ENCODE measurements at regions not wholly inside any gene's neighbourhood (a gene's known extent, or its start where the extent isn't known, plus 50 kb on each side); places are given as distances from the start of the nearest gene placed in this dataset.

- no peaks in the 10 kb centered on the region for H3K36me3 ChIP-seq (replicated peaks in 1 of 2)
- H3K27me3 ChIP-seq, result peaks cover 10% of the 10 kb centered on the region
- H3K4me1 ChIP-seq (replicated peaks in 1 of 2), result no peaks in the 10 kb centered on the region
- H3K9me3 ChIP-seq (replicated peaks in 1 of 3), result no peaks in the 10 kb centered on the region
- TF ChIP-seq POLR2A (IDR thresholded peaks at IDR 0.05) (no peak), CTCF (IDR thresholded peaks at IDR 0.05) (no peak)
- intact Hi-C loops (cut with DNase I), result no loop called here
- H3K4me3 ChIP-seq, result no peak overlapping the region
- H3K27ac ChIP-seq, result no peak overlapping the region
- 86 to 89% (median 87%) methylated on average over 3 of the region's 3 CpGs for WGBS, 4 donors
- DNase-seq, result no peak
Observed at GRCh38 chr6:28664870-28665396, 139.3 kb downstream of the GPX5 start.

DNA sequence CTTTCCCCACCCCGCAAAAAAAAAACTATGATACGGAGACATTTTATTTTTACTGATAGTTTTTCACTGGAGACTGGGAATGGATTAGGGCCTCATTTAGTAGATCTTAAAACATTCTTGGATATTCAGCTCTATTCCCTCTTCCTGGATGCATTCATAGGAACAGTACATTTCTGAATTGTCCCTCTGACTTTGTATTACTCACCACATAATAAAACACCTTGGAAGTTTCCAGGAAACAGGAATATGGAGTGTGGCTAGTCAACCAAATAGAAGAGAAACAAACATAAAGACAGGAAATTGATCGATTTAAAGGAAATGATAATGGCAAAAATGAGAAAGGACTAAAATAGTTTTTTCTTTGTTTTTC is 147.7 kb downstream of the GPX5 start:
- Histone ChIP-seq H3K4me3 (no peak overlapping the region), H3K36me3 (replicated peaks in 1 of 2) (no peaks in the 10 kb centered on the region), H3K9me3 (replicated peaks in 1 of 3) (no peaks in the 10 kb centered on the region), H3K27me3 (peaks cover 26% of the 10 kb centered on the region), H3K4me1 (replicated peaks in 1 of 2) (peaks cover 0 to 9% of the 10 kb centered on the region in 2 donors), H3K27ac (no peak overlapping the region)
- TF ChIP-seq POLR2A (IDR thresholded peaks at IDR 0.05) (no peak), CTCF (IDR thresholded peaks at IDR 0.05) (no peak)
- 62 to 66% (median 63%) methylated on average over 3 of the region's 3 CpGs for WGBS, 4 donors
- no peak for DNase-seq
- intact Hi-C loops (cut with DNase I), result no loop called here

- H3K9me3 ChIP-seq (replicated peaks in 1 of 3), result no peaks in the 10 kb centered on the region
- intact Hi-C loops (cut with DNase I), result no loop called here
- 1 to 2% (median 2%) methylated on average over 44 of the region's 44 CpGs for WGBS, 4 donors
- no peak overlapping the region for H3K27ac ChIP-seq
- DNase-seq, result peak in 5 of 7 donors; percentile 9 to 56 (median 23)
- peaks cover 26% of the 10 kb centered on the region for H3K27me3 ChIP-seq
- H3K36me3 ChIP-seq (replicated peaks in 1 of 2), result no peaks in the 10 kb centered on the region
- TF ChIP-seq CTCF (IDR thresholded peaks at IDR 0.05) (no peak), POLR2A (IDR thresholded peaks at IDR 0.05) (no peak)
- peaks cover 0 to 9% of the 10 kb centered on the region in 2 donors for H3K4me1 ChIP-seq (replicated peaks in 1 of 2)
- H3K4me3 ChIP-seq, result peak overlapping the region in 1 of 4 donors; percentile 31
Observed at GRCh38 chr6:28673787-28674671, 148.3 kb downstream of the GPX5 start.

- no peak for DNase-seq
- Histone ChIP-seq H3K27ac (no peak overlapping the region), H3K9me3 (replicated peaks in 1 of 3) (no peaks in the 10 kb centered on the region), H3K27me3 (peaks cover 28% of the 10 kb centered on the region), H3K4me1 (replicated peaks in 1 of 2) (peaks cover 0 to 9% of the 10 kb centered on the region in 2 donors), H3K4me3 (no peak overlapping the region), H3K36me3 (replicated peaks in 1 of 2) (no peaks in the 10 kb centered on the region)
- intact Hi-C loops (cut with DNase I), result no loop called here
- WGBS, 4 donors, result 80 to 88% (median 83%) methylated on average over 1 of the region's 1 CpG
- TF ChIP-seq CTCF (IDR thresholded peaks at IDR 0.05), result no peak
- TF ChIP-seq POLR2A (IDR thresholded peaks at IDR 0.05), result no peak
Observed at GRCh38 chr6:28675600-28675999, 149.9 kb downstream of the GPX5 start.

Data from adrenal gland (tissue), 9 donors.